ENCODE measurements at regions not wholly inside any gene's neighbourhood (a gene's known extent, or its start where the extent isn't known, plus 50 kb on each side); places are given as distances from the start of the nearest gene placed in this dataset.
"Not testable (repeated sequence)": the region's sequence is repeated elsewhere in the genome, so short reads cannot be mapped to it uniquely, and the experiment has no call there.

DNA sequence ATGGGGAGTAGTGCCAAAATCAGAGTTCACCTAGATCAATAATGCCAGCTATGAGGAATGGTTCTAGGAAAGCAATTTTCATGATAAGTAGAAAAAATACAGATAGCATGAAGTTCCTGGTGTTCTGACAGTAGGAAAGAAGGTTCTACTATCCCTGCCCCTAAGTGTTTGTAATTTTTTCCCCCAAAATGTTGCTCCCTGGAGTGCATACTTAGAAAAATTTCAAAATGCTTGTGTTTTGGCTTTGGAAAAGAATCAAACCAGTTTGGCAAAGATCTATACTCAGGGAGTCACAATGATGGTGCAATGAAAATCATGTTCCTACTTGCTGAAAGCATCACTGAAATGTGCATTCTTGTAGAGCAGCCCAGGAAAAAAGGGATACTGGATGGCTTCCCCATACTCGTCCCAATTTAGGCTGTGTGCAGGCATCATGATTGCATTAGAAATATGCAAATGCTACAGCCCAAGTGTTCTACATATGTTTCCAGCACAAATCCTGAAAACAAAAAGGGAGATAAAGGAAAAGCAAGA lies 74.7 kb downstream of the LPAR4 start:
- DNase-seq (ENCODE audit: low read depth), result peak; percentile 16

DNA sequence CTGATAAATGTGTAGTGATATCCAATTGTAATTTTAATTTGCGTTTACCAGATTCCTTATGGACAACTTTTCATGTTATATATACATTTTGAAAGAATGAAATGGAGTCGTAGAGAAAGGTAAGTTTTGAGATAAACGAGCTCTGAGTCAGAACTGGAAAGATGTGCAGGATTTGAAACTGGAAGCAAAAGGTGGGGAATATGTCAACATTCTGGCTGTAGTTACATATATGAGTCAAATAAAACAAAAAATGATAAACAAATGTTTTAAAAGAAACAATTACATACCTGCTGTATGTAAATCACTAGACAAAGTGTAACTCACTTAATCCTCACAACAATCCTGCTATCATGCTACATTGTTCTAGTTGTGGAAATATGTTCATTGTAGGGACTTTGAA lies 84.0 kb downstream of the LPAR4 start:
- no peak for DNase-seq (ENCODE audit: low read depth)

GRCh38 chrX:78838709-78839108 lies 91.2 kb downstream of the LPAR4 start:
- no peak for DNase-seq (ENCODE audit: low read depth)

DNA sequence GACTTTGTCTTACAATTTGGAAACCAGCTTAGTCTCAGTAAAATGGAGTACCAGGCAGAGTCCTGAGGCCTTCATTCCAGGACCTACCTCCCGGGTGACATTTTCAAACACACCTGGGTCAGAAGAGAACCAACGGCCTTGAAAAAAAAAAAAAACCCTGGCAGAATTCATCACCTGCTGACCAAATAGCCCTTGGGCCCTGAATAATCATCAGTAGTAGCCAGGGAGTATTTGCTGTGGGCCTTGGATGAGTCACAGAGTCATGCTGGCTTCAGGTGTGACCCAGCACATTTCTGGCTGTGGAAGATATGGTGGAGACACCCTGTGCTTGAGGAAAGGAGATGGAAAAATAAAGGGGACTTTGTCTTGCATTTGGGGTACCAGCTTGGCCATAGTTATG lies 92.2 kb downstream of the LPAR4 start:
- no peak for DNase-seq (ENCODE audit: low read depth)

DNA sequence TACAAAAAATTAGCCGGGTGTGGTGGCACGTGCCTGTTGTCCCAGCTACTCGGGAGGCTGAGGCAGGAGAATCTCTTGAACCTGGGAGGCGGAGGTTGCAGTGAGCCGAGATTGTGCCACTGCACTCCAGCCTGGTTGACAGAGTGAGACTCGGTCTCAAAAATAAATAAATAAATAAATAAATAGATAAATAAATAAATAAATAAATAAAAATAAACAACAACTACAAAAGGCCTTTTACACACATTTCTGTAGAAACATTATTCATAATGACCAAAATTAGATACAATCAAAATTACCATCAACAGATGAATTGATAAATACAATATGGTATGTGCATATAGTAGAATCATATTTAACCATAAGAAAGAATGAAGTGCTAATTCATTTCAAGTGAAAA lies 96.7 kb downstream of the LPAR4 start:
- not testable (repeated sequence) for DNase-seq (ENCODE audit: low read depth)

- not testable (repeated sequence) for DNase-seq (ENCODE audit: low read depth)
Observed at GRCh38 chrX:78881248-78881647, 63.9 kb upstream of the P2RY10 start.

- DNase-seq (ENCODE audit: low read depth), result peak; percentile 11
Observed at GRCh38 chrX:78886550-78886949, 58.6 kb upstream of the P2RY10 start.

Data from fibroblast of gingiva (primary cell).